ENCODE measurements at regions not wholly inside any gene's neighbourhood (a gene's known extent, or its start where the extent isn't known, plus 50 kb on each side); places are given as distances from the start of the nearest gene placed in this dataset.

DNA sequence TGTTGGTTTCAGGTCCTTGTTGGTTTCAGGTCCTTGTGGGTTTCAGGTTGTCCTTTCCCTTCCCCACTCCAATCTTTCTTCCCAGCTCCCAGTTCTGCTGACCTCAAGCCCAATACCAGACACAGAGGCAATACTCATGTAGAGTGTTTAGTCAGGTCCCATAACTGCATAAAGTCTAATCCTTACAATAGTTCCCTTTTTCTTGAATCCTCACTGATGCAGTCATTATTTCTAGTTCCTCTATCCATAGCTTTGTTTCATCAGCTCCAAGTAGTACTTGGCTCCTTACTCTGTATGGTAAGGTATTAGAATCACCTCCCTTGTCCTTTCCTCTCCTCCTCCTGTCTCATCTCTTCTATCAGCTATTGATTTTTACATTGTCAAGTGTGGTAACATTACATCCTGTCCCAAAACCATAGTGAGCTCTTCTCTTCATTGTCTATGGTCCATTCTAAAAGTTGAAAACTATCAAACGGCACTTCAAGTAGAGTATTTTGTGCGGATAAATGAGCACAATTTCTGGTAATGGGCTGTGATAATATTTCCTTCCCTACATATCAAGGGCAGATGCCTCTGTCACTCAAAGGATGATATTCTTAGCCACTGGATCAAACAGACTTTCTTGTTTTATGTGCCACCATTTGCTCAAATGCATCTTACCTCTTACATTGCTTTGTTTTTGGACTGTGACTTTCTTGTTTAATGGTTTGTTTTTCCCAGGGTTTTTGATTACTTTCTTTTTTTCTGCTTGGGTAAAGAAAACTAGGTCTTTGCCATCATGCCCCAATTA is 57.2 kb upstream of the JDP2 start:
- WGBS, 5 donors: 95 to 100% (median 97%) methylated on average over 2 of the region's 2 CpGs
- intact Hi-C loops (cut with DNase I; ENCODE audit: low total_unique reads): no loop called here
- no peak for DNase-seq
- Histone ChIP-seq H3K9me3 (no peaks in the 10 kb centered on the region), H3K4me3 (no peak overlapping the region), H3K27ac (no peak overlapping the region), H3K27me3 (no peaks in the 10 kb centered on the region), H3K4me1 (no peaks in the 10 kb centered on the region), H3K36me3 (no peaks in the 10 kb centered on the region)
- TF ChIP-seq POLR2A (IDR thresholded peaks at IDR 0.05) (no peak), EP300 (IDR thresholded peaks at IDR 0.05) (no peak), POLR2AphosphoS5 (IDR thresholded peaks at IDR 0.05) (no peak)
- TF ChIP-seq, protein P1, sequence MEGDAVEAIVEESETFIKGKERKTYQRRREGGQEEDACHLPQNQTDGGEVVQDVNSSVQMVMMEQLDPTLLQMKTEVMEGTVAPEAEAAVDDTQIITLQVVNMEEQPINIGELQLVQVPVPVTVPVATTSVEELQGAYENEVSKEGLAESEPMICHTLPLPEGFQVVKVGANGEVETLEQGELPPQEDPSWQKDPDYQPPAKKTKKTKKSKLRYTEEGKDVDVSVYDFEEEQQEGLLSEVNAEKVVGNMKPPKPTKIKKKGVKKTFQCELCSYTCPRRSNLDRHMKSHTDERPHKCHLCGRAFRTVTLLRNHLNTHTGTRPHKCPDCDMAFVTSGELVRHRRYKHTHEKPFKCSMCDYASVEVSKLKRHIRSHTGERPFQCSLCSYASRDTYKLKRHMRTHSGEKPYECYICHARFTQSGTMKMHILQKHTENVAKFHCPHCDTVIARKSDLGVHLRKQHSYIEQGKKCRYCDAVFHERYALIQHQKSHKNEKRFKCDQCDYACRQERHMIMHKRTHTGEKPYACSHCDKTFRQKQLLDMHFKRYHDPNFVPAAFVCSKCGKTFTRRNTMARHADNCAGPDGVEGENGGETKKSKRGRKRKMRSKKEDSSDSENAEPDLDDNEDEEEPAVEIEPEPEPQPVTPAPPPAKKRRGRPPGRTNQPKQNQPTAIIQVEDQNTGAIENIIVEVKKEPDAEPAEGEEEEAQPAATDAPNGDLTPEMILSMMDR (IDR thresholded peaks at IDR 0.05): no peak

DNA sequence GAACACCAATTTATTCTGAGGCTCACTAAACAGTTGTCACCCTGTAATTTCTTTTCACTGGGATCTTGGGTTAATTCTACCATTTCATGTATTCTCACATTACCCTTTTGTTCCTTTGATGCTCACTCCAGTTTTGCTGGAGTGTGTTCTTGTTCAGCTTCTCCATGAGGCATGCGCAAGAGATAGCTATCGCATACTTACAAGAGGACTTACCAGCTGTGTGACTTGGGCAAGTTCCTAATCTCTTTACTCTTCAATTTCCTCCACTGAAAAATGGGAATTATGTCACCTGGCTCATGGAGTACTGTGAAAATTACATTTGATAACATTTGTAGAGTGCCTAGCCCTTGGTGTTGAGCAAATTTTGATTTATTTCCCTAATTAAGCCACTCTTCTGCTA is 56.5 kb upstream of the JDP2 start:
- intact Hi-C loops (cut with DNase I; ENCODE audit: low total_unique reads): no loop called here
- TF ChIP-seq, protein P1 (IDR thresholded peaks at IDR 0.05): no peak
- TF ChIP-seq EP300 (IDR thresholded peaks at IDR 0.05) (no peak), POLR2A (IDR thresholded peaks at IDR 0.05) (no peak), POLR2AphosphoS5 (IDR thresholded peaks at IDR 0.05) (no peak)
- no peak overlapping the region for H3K27ac ChIP-seq

DNA sequence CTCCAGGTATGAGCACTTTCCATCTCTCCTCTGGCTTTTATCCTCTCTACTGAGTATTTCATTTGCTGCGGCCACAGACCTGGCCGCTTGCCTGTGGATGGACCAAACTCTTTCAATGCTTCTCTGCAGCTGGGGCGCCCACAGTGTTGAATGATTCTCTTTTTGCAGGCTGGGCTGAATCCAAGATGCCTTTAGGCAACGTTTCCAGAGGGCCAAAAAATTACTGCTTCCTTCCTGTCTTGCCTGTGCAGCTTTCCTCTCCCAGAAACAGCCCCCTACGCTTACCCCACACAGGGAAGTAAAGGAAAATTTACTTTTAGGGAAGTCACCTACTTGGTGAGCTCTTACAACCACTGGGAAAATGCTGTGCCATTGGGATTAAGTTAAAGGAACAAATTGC is 55.6 kb upstream of the JDP2 start:
- TF ChIP-seq POLR2A (IDR thresholded peaks at IDR 0.05) (no peak), EP300 (IDR thresholded peaks at IDR 0.05) (no peak), POLR2AphosphoS5 (IDR thresholded peaks at IDR 0.05) (no peak)
- TF ChIP-seq, protein P1 (IDR thresholded peaks at IDR 0.05): no peak
- 46 to 72% (median 64%) methylated on average over 5 of the region's 5 CpGs for WGBS, 5 donors
- Histone ChIP-seq H3K4me1 (no peaks in the 10 kb centered on the region), H3K4me3 (no peak overlapping the region), H3K9me3 (no peaks in the 10 kb centered on the region), H3K27ac (no peak overlapping the region), H3K36me3 (no peaks in the 10 kb centered on the region), H3K27me3 (no peaks in the 10 kb centered on the region)
- intact Hi-C loops (cut with DNase I; ENCODE audit: low total_unique reads): no loop called here
- peak in 1 of 2 donors; percentile 51 for DNase-seq

More for the DNA sequence above, 56.5 kb upstream of the JDP2 start:
- H3K4me1 ChIP-seq: no peaks in the 10 kb centered on the region
- no peak overlapping the region for H3K4me3 ChIP-seq
- 95 to 100% (median 98%) methylated on average over 2 of the region's 2 CpGs for WGBS, 5 donors
- no peak for DNase-seq
- H3K36me3 ChIP-seq: no peaks in the 10 kb centered on the region
- no peaks in the 10 kb centered on the region for H3K27me3 ChIP-seq
- no peaks in the 10 kb centered on the region for H3K9me3 ChIP-seq

DNA sequence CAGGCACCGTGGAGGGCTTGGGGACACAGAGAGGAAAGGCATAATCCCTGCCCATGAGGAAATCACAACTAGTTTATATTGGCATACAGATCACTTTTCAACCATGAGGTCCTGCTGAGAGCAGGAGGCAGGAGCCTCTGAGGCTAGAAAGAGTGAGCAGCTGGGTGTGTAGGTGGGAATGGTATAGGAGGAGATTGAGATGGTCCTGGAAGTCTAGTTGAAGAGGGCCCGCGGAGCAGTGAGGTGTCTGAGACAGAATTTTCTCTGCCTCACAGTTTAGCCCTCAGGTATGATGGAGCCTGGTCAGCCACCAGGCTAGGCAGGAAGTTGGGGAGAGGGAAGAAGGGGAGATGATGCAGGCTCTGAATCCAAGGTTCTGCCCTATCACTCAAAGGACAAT is 54.7 kb upstream of the JDP2 start:
- TF ChIP-seq POLR2AphosphoS5 (IDR thresholded peaks at IDR 0.05): no peak
- no peak for TF ChIP-seq EP300 (IDR thresholded peaks at IDR 0.05)
- TF ChIP-seq, protein P1 (IDR thresholded peaks at IDR 0.05): no peak
- no peak for TF ChIP-seq POLR2A (IDR thresholded peaks at IDR 0.05)
- Histone ChIP-seq H3K4me3 (no peak overlapping the region), H3K27me3 (no peaks in the 10 kb centered on the region), H3K27ac (no peak overlapping the region), H3K4me1 (no peaks in the 10 kb centered on the region), H3K36me3 (no peaks in the 10 kb centered on the region), H3K9me3 (no peaks in the 10 kb centered on the region)
- 67 to 71% (median 67%) methylated on average over 3 of the region's 3 CpGs for WGBS, 5 donors
- intact Hi-C loops (cut with DNase I; ENCODE audit: low total_unique reads): no loop called here
- no peak for DNase-seq
